Aorta (tissue), 5 donors: ENCODE measurements at regions not wholly inside any gene's neighbourhood (a gene's known extent, or its start where the extent isn't known, plus 50 kb on each side); places are given as distances from the start of the nearest gene placed in this dataset.
A peak's percentile ranks its signal among the peaks of the same experiment; 100 is the strongest.
"Not testable (repeated sequence)": the region's sequence is repeated elsewhere in the genome, so short reads cannot be mapped to it uniquely, and the experiment has no call there.

ENCODE experiments used
- ATAC-seq: fragments of 200-7000 bp; cut with Tn5 transposase; one replicate; pipeline ENCODE4 v1.9.1; 2022; ENCODE audit warnings: moderate library complexity; ENCODE audit not compliant: low FRiP score
- DNase-seq, 2 donors: peaks; one replicate each; pipeline ENCODE4 v3.0.0-alpha.2; 2020
- H3K27ac ChIP-seq, 2 donors: one replicate each; pipeline ENCODE4 v1.5.1; 2013; ENCODE audit warnings: low read length in 2 of 2, mild to moderate bottlenecking in 2 of 2, moderate library complexity in 2 of 2, control low read depth in 1 of 2, inconsistent platforms in 1 of 2, low read depth in 1 of 2
- H3K27me3 ChIP-seq, 2 donors: one replicate each; pipeline ENCODE4 v1.6.1; 2013; ENCODE audit warnings: control low read depth in 1 of 2, low read length in 1 of 2, mild to moderate bottlenecking in 1 of 2, moderate library complexity in 1 of 2; ENCODE audit not compliant: insufficient read depth in 2 of 2, control insufficient read depth in 1 of 2
- H3K36me3 ChIP-seq, 2 donors: one replicate each; pipeline ENCODE4 v1.6.1; 2013; ENCODE audit warnings: control low read depth in 1 of 2, low read length in 1 of 2, mild to moderate bottlenecking in 1 of 2; ENCODE audit not compliant: insufficient read depth in 2 of 2, control insufficient read depth in 1 of 2
- H3K4me1 ChIP-seq, 2 donors: one replicate each; pipeline ENCODE4 v1.6.1; 2013; ENCODE audit warnings: low read length in 2 of 2, control low read depth in 1 of 2, mild to moderate bottlenecking in 1 of 2, moderate library complexity in 1 of 2; ENCODE audit not compliant: insufficient read depth in 2 of 2, control insufficient read depth in 1 of 2
- H3K4me3 ChIP-seq, 2 donors: one replicate each; pipeline ENCODE4 v1.5.1; 2013; ENCODE audit warnings: low read length in 2 of 2, control low read depth in 1 of 2, mild to moderate bottlenecking in 1 of 2
- H3K9me3 ChIP-seq: one replicate; pipeline ENCODE4 v1.6.1; 2013; ENCODE audit warnings: mild to moderate bottlenecking, low read length; ENCODE audit not compliant: control insufficient read depth
- WGBS, 2 donors: extraction: QIAGEN DNeasy Blood & Tissue Kit; methylation state at CpG; one replicate each; pipeline ENCODE4 v1.1.7; 2013; 5-methylcytosine and 5-hydroxymethylcytosine counted together
- intact Hi-C, 2 donors: fragments of 100-400 bp; cut with DNase I; formaldehyde crosslinking; loops; one replicate each; pipeline versions ENCODE4 v1.14.2 to v1.15.0; 2022
- donor health status: healthy with polysubstance abuse.
- donor health status: Bipolar disorder and iron deficiency.
- donor health status: DM: no; HTN: no; CAD: no.
- donor health status: DM: no; HTN: no; CAD: no.
- donor health status: DM: yes; HTN: yes; CAD: no.

- Histone ChIP-seq H3K36me3 (no peaks in the 10 kb centered on the region), H3K9me3 (no peaks in the 10 kb centered on the region), H3K4me1 (peaks cover 0 to 2% of the 10 kb centered on the region in 2 donors), H3K27ac (no peak overlapping the region), H3K4me3 (no peak overlapping the region), H3K27me3 (no peaks in the 10 kb centered on the region)
- WGBS, 2 donors, result 95 to 98% methylated on average over 6 of the region's 6 CpGs
- intact Hi-C loops, result loop anchor here in 1 of 2 donors (2.0 kb wide), 1 partner anchor 21 kb away; no protein-coding TSS in a partner anchor
- no peak for ATAC-seq
- no peak for DNase-seq
Measured at GRCh38 chr1:228839656-228840055, 104.4 kb downstream of the RHOU start.

GRCh38 chr1:228841632-228842031 lies 106.4 kb downstream of the RHOU start:
- DNase-seq (no peak), ATAC-seq (no peak)
- intact Hi-C loops, result no loop called here
- Histone ChIP-seq H3K4me3 (no peak overlapping the region), H3K4me1 (peaks cover 0 to 2% of the 10 kb centered on the region in 2 donors), H3K9me3 (no peaks in the 10 kb centered on the region), H3K27me3 (no peaks in the 10 kb centered on the region), H3K36me3 (no peaks in the 10 kb centered on the region), H3K27ac (no peak overlapping the region)
- WGBS, 2 donors, result 86 to 87% methylated on average over 4 of the region's 4 CpGs

DNA sequence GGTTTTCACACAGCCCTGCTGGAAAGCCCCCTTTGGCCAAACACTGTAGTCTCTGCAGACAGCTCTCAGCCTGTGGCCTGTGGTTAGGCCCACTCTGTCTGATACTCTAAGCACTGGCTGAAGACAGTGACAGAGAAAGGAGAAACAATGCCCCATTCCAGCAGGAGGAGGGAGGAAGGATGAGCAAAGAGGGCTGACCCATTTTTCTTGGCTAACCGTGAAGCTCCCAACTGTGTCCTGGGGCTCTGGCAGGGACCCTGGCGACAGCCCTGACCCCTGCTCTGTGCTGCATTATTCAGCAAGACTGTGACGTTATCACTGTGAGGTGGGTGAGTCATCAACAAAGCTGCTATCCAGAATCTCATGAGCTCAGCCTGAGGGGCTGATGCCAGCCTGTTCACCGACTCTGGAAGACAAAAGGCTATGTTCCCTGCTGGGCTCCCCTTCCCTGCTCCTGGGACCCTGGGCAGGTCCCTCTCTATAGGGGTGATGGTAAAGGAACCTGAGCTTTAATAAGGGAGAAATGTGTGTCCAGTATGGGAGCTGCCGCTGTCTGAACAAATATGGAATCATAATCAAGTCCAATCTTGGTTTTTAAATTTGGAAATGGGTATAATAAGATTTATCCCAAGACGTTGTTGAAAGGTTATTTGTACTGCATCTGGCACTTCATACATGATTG lies 107.0 kb downstream of the RHOU start:
- H3K4me3 ChIP-seq, result no peak overlapping the region
- H3K9me3 ChIP-seq, result no peaks in the 10 kb centered on the region
- WGBS, 2 donors, result 22 to 23% methylated on average over 6 of the region's 6 CpGs
- peak overlapping the region in 1 of 2 donors; percentile 50 for H3K27ac ChIP-seq
- ATAC-seq (peak; percentile 74), DNase-seq (peak in 1 of 2 donors; percentile 68)
- H3K4me1 ChIP-seq, result peaks cover 0 to 2% of the 10 kb centered on the region in 2 donors
- H3K27me3 ChIP-seq, result no peaks in the 10 kb centered on the region
- no peaks in the 10 kb centered on the region for H3K36me3 ChIP-seq
- intact Hi-C loops, result no loop called here

GRCh38 chr1:228845101-228845500 lies 109.8 kb downstream of the RHOU start:
- Histone ChIP-seq H3K9me3 (no peaks in the 10 kb centered on the region), H3K27ac (no peak overlapping the region), H3K4me1 (peaks cover 0 to 2% of the 10 kb centered on the region in 2 donors), H3K27me3 (no peaks in the 10 kb centered on the region), H3K36me3 (no peaks in the 10 kb centered on the region), H3K4me3 (no peak overlapping the region)
- no peak for DNase-seq
- no peak for ATAC-seq
- intact Hi-C loops, result no loop called here
- WGBS, 2 donors, result 96 to 97% methylated on average over 8 of the region's 8 CpGs

GRCh38 chr1:228846952-228847351 lies 111.7 kb downstream of the RHOU start:
- intact Hi-C loops, result no loop called here
- ATAC-seq, result no peak
- Histone ChIP-seq H3K4me1 (peaks cover 0 to 2% of the 10 kb centered on the region in 2 donors), H3K9me3 (no peaks in the 10 kb centered on the region), H3K4me3 (no peak overlapping the region), H3K36me3 (no peaks in the 10 kb centered on the region), H3K27ac (no peak overlapping the region), H3K27me3 (no peaks in the 10 kb centered on the region)
- DNase-seq, result no peak
- WGBS, 2 donors, result 93 to 99% methylated on average over 1 of the region's 1 CpG

DNA sequence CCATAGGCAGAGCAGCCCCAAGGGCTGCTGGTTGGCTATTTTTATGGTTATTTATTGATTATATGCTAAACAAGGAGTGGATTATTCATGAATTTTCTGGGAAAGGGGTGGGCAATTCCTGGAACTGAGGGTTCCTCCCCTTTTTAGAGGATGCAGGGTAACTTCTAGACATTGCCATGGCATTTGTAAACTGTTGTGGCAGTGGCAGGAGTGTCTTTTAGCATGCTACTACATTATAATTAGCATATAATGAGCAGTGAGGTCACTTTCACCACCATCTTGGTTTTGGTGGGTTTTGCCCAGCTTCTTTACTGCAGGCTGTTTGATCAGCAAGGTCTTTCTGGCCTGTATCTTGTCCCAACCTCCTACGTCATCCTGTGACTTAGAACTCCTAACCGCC lies 112.2 kb downstream of the RHOU start:
- DNase-seq, H3K36me3 ChIP-seq, H3K27ac ChIP-seq, intact Hi-C loops, ATAC-seq, H3K9me3 ChIP-seq, H3K4me1 ChIP-seq, H3K27me3 ChIP-seq, H3K4me3 ChIP-seq: not testable (repeated sequence)
- 95 to 98% methylated on average over 2 of the region's 2 CpGs for WGBS, 2 donors

DNA sequence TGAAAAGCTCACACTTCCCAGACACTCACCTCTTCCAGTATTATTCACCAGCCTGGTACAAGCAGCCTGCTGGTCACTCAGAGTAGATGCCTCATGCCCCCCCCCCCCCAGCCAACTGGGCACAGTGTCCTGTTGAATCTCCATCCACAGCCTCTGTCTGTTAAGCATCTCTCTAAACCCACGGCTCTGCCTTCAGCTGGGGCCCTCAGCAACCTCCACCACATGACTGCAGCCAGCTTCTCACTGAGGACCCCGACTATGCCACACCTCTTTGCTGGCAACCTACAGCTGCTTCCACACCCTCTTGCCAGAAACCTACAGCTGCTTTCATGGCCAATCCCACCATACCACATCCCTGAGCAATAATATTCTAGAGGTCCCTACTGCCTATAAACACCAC lies 113.1 kb downstream of the RHOU start:
- Histone ChIP-seq H3K4me3 (no peak overlapping the region), H3K36me3 (no peaks in the 10 kb centered on the region), H3K27me3 (no peaks in the 10 kb centered on the region), H3K4me1 (no peaks in the 10 kb centered on the region), H3K27ac (no peak overlapping the region), H3K9me3 (no peaks in the 10 kb centered on the region)
- no peak for ATAC-seq
- no peak for DNase-seq
- intact Hi-C loops, result no loop called here
- WGBS, 2 donors, result 63 to 70% methylated on average over 2 of the region's 2 CpGs

DNA sequence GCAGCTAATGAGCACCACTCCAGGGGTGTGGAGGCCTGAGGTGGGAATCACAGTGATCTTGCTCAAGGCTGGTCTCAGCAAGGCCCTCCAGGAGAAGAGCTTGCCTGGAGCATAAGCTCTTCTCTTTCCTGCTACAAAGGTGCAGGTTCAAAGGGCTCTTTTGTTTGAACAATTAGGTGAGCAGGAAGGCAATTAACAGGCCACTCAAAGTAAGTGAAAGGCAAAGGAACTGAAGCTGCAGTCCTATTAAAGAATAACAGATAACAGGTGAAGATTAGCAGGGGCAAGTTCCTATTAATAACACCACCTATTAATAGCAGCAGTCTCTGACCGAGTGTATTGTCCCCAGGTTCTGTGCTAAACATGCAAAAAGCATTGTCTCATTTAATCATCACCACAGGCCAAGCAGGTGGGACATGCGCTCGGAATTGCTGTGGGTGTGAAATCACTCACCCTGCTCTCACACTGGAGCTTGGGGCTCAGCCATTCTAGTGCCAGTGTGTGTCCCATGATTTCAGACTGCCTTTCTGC lies 113.8 kb downstream of the RHOU start:
- 67 to 72% methylated on average over 3 of the region's 3 CpGs for WGBS, 2 donors
- Histone ChIP-seq H3K4me3 (no peak overlapping the region), H3K36me3 (no peaks in the 10 kb centered on the region), H3K9me3 (no peaks in the 10 kb centered on the region), H3K4me1 (no peaks in the 10 kb centered on the region), H3K27me3 (no peaks in the 10 kb centered on the region), H3K27ac (no peak overlapping the region)
- no peak for DNase-seq
- intact Hi-C loops, result no loop called here
- no peak for ATAC-seq
